ENCODE measurements at regions not wholly inside any gene's neighbourhood (a gene's known extent, or its start where the extent isn't known, plus 50 kb on each side); places are given as distances from the start of the nearest gene placed in this dataset.

GRCh38 chr9:649128-650074 is 192.1 kb upstream of the DMRT1 start:
- DNase-seq (no peak), ATAC-seq (no peak)
- WGBS (ENCODE audit: insufficient coverage, low coverage, low lambda C conversion rate, missing lambda C conversion rate) = 70% methylated on average over 8 of the region's 9 CpGs
- no peaks in the 10 kb centered on the region for H3K36me3 ChIP-seq
- no peaks in the 10 kb centered on the region for H3K9me3 ChIP-seq
- intact Hi-C loops (cut with DNase I) = no loop called here
- H3K27ac ChIP-seq = no peak overlapping the region
- no peaks in the 10 kb centered on the region for H3K27me3 ChIP-seq
- no peak for TF ChIP-seq CTCF (IDR thresholded peaks at IDR 0.05)
- TF ChIP-seq POLR2A (IDR thresholded peaks at IDR 0.05) = no peak
- H3K4me1 ChIP-seq = no peaks in the 10 kb centered on the region
- no peak overlapping the region for H3K4me3 ChIP-seq

GRCh38 chr9:650362-650761 is 191.1 kb upstream of the DMRT1 start:
- Histone ChIP-seq H3K36me3 (no peaks in the 10 kb centered on the region), H3K27me3 (no peaks in the 10 kb centered on the region), H3K4me1 (no peaks in the 10 kb centered on the region), H3K27ac (no peak overlapping the region), H3K9me3 (no peaks in the 10 kb centered on the region), H3K4me3 (no peak overlapping the region)
- WGBS (ENCODE audit: insufficient coverage, low coverage, low lambda C conversion rate, missing lambda C conversion rate) = 73% methylated on average over 1 of the region's 1 CpG
- TF ChIP-seq CTCF (IDR thresholded peaks at IDR 0.05) = no peak
- peak; percentile 24 to 47 (median 38) for ATAC-seq
- intact Hi-C loops (cut with DNase I) = no loop called here
- no peak for DNase-seq

GRCh38 chr9:651371-651770 is 190.1 kb upstream of the DMRT1 start:
- no peak for TF ChIP-seq POLR2A (IDR thresholded peaks at IDR 0.05)
- Histone ChIP-seq H3K27me3 (no peaks in the 10 kb centered on the region), H3K36me3 (no peaks in the 10 kb centered on the region), H3K4me1 (no peaks in the 10 kb centered on the region), H3K4me3 (no peak overlapping the region), H3K27ac (no peak overlapping the region), H3K9me3 (no peaks in the 10 kb centered on the region)
- intact Hi-C loops (cut with DNase I) = no loop called here
- 75% methylated on average over 2 of the region's 2 CpGs for WGBS (ENCODE audit: insufficient coverage, low coverage, low lambda C conversion rate, missing lambda C conversion rate)
- DNase-seq = no peak
- no peak for ATAC-seq

- peak in 2 of 4 donors; percentile 30 to 37 for ATAC-seq
- no peak for TF ChIP-seq CTCF (IDR thresholded peaks at IDR 0.05)
- TF ChIP-seq POLR2A (IDR thresholded peaks at IDR 0.05) = no peak
Observed at GRCh38 chr9:652914-653313, 188.6 kb upstream of the DMRT1 start.

DNA sequence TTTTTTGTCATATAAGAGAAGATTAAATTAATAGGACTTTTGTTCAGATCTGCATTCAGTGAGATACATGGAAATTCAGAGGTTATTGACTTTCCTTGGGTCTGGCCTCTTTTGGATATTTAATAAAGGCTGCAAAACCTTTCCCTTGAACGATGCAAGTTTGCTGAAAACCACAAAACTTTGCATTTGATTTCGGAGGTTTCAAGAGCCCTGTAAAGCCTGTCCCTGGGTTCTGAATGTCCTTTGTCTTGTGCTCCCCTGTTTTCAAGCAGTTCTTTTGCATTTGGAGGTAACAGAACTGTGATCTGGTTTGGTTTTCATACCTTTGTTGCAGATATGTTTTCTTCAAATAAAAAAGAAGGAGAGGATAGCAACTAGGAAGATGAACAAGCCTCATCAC is 188.1 kb upstream of the DMRT1 start:
- no peak overlapping the region for H3K4me3 ChIP-seq
- no peaks in the 10 kb centered on the region for H3K27me3 ChIP-seq
- intact Hi-C loops (cut with DNase I) = no loop called here
- H3K27ac ChIP-seq = no peak overlapping the region
- ATAC-seq (no peak), DNase-seq (no peak)
- no peaks in the 10 kb centered on the region for H3K9me3 ChIP-seq
- no peaks in the 10 kb centered on the region for H3K36me3 ChIP-seq
- TF ChIP-seq CTCF (IDR thresholded peaks at IDR 0.05) = no peak
- TF ChIP-seq POLR2A (IDR thresholded peaks at IDR 0.05) = no peak
- WGBS (ENCODE audit: insufficient coverage, low coverage, low lambda C conversion rate, missing lambda C conversion rate) = 39% methylated on average over 2 of the region's 2 CpGs
- H3K4me1 ChIP-seq = no peaks in the 10 kb centered on the region

More at GRCh38 chr9:652914-653313, 188.6 kb upstream of the DMRT1 start:
- Histone ChIP-seq H3K4me1 (no peaks in the 10 kb centered on the region), H3K36me3 (no peaks in the 10 kb centered on the region), H3K9me3 (no peaks in the 10 kb centered on the region), H3K27me3 (no peaks in the 10 kb centered on the region), H3K27ac (no peak overlapping the region), H3K4me3 (no peak overlapping the region)
- 76% methylated on average over 5 of the region's 9 CpGs for WGBS (ENCODE audit: insufficient coverage, low coverage, low lambda C conversion rate, missing lambda C conversion rate)
- no peak for DNase-seq
- intact Hi-C loops (cut with DNase I) = no loop called here
